ENCODE measurements at regions not wholly inside any gene's neighbourhood (a gene's known extent, or its start where the extent isn't known, plus 50 kb on each side); places are given as distances from the start of the nearest gene placed in this dataset.

GRCh38 chr5:2378108-2378507, 373.4 kb downstream of the IRX2 start:
- TF ChIP-seq EZH2 (IDR thresholded peaks at IDR 0.05; ENCODE audit: insufficient read depth, low read length) (no peak), CTCF (IDR thresholded peaks at IDR 0.05; ENCODE audit: insufficient read depth, low read depth, low read length) (no peak)

Measured in astrocyte (in vitro differentiated cells and primary cell).